Peyer's patch (tissue), 4 donors: ENCODE measurements at regions not wholly inside any gene's neighbourhood (a gene's known extent, or its start where the extent isn't known, plus 50 kb on each side); places are given as distances from the start of the nearest gene placed in this dataset.
"Not testable (repeated sequence)": the region's sequence is repeated elsewhere in the genome, so short reads cannot be mapped to it uniquely, and the experiment has no call there.

Experiments
- DNase-seq, 3 donors: peaks; one replicate each; pipeline ENCODE4 v3.0.0-alpha.2; 2017 to 2019
- H3K27ac ChIP-seq, 4 donors: fragments of 200-600 bp; sonication (generic); one replicate each; pipeline ENCODE4 v1.5.1; 2016 to 2019
- H3K27me3 ChIP-seq, 2 donors: fragments of 200-600 bp; sonication (generic); one replicate each; pipeline ENCODE4 v1.5.1; 2019
- H3K36me3 ChIP-seq, 3 donors: fragments of 200-600 bp; sonication (generic); one replicate each; pipeline ENCODE4 v1.5.1; 2016 to 2019
- H3K4me1 ChIP-seq, 4 donors: fragments of 200-600 bp; sonication (generic); one replicate each; pipeline ENCODE4 v1.5.1; 2016 to 2019
- H3K4me3 ChIP-seq, 4 donors: fragments of 200-600 bp; sonication (generic); 1 replicate in 3 of 4; 2 replicates in 1 of 4; pipeline ENCODE4 v1.5.1; 2016 to 2019; ENCODE audit warnings: mild to moderate bottlenecking in 1 of 4
- H3K9me3 ChIP-seq, 4 donors: fragments of 200-600 bp; sonication (generic); one replicate each; pipeline ENCODE4 v1.5.1; 2016 to 2019; ENCODE audit warnings: mild to moderate bottlenecking in 1 of 4
- POLR2A ChIP-seq, 2 donors: fragments of 450-650 bp; IDR thresholded peaks; one replicate each; pipeline ENCODE4 v1.5.1; 2017; ENCODE audit warnings: antibody characterized with exemption in 2 of 2, mild to moderate bottlenecking in 2 of 2, moderate library complexity in 2 of 2
- TF ChIP-seq, protein P1 (sequence below), 6 experiments: fragments of 450-650 bp in 4 of 6; fragments of 200-600 bp in 2 of 6; sonication (generic) in 1 of 6; IDR thresholded peaks; one replicate each; pipeline ENCODE4 v1.5.1; 2017 to 2019; ENCODE audit warnings: antibody characterized with exemption in 6 of 6, mild to moderate bottlenecking in 3 of 6, moderate library complexity in 1 of 6

DNA sequence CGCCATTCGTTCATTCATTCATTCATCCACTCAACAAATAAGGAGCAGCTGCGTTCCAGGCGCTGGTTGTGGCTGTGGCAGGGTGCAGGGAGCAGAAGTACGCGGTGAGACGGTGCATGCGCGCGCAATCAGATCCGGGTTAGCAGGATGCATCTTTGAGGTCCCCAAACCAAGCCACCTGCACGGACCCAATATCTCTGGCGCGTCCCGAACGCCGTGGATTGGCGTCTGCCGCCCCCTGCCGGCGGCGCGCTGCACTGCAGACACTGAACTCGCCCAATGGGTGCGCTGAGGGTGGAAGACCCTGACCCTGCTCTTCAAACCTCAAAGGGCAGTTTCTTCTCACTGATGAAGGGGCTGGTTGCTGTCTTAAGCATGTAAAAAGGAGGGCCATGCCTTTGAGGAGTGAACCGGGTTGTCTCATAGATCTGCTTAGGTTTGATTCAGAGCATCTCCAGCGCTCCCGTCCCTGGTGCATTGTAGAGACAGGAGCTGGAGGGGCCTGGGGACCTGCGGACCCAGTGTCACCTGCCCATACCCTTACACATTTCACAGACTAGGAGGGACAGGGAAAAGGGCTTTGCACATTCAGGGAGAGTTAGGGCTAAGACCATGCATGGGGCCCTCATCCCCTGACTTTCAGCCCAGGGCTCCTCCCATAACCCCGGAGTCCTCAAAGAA lies 102.5 kb downstream of the RAMP3 start:
- Histone ChIP-seq H3K4me3 (no peak overlapping the region), H3K27ac (no peak overlapping the region), H3K36me3 (no peaks in the 10 kb centered on the region), H3K27me3 (no peaks in the 10 kb centered on the region), H3K4me1 (no peaks in the 10 kb centered on the region), H3K9me3 (no peaks in the 10 kb centered on the region)
- DNase-seq: peak; percentile 35 to 75 (median 71)
- TF ChIP-seq POLR2A (IDR thresholded peaks at IDR 0.05): no peak
- TF ChIP-seq, protein P1, sequence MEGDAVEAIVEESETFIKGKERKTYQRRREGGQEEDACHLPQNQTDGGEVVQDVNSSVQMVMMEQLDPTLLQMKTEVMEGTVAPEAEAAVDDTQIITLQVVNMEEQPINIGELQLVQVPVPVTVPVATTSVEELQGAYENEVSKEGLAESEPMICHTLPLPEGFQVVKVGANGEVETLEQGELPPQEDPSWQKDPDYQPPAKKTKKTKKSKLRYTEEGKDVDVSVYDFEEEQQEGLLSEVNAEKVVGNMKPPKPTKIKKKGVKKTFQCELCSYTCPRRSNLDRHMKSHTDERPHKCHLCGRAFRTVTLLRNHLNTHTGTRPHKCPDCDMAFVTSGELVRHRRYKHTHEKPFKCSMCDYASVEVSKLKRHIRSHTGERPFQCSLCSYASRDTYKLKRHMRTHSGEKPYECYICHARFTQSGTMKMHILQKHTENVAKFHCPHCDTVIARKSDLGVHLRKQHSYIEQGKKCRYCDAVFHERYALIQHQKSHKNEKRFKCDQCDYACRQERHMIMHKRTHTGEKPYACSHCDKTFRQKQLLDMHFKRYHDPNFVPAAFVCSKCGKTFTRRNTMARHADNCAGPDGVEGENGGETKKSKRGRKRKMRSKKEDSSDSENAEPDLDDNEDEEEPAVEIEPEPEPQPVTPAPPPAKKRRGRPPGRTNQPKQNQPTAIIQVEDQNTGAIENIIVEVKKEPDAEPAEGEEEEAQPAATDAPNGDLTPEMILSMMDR (IDR thresholded peaks at IDR 0.05): peak; percentile 81 to 92 (median 88)

- Histone ChIP-seq H3K27ac (no peak overlapping the region), H3K9me3 (no peaks in the 10 kb centered on the region), H3K36me3 (no peaks in the 10 kb centered on the region), H3K27me3 (no peaks in the 10 kb centered on the region), H3K4me3 (no peak overlapping the region), H3K4me1 (no peaks in the 10 kb centered on the region)
- no peak for DNase-seq
- TF ChIP-seq, protein P1 (IDR thresholded peaks at IDR 0.05): no peak
- no peak for TF ChIP-seq POLR2A (IDR thresholded peaks at IDR 0.05)
These were observed 109.7 kb downstream of the RAMP3 start for GRCh38 chr7:45267262-45267661.

- Histone ChIP-seq H3K4me3 (no peak overlapping the region), H3K27ac (no peak overlapping the region), H3K4me1 (no peaks in the 10 kb centered on the region), H3K27me3 (no peaks in the 10 kb centered on the region), H3K9me3 (no peaks in the 10 kb centered on the region), H3K36me3 (no peaks in the 10 kb centered on the region)
- TF ChIP-seq POLR2A (IDR thresholded peaks at IDR 0.05): no peak
- TF ChIP-seq, protein P1 (IDR thresholded peaks at IDR 0.05): no peak
- no peak for DNase-seq
These were observed 110.4 kb downstream of the RAMP3 start for GRCh38 chr7:45268013-45268412.

DNA sequence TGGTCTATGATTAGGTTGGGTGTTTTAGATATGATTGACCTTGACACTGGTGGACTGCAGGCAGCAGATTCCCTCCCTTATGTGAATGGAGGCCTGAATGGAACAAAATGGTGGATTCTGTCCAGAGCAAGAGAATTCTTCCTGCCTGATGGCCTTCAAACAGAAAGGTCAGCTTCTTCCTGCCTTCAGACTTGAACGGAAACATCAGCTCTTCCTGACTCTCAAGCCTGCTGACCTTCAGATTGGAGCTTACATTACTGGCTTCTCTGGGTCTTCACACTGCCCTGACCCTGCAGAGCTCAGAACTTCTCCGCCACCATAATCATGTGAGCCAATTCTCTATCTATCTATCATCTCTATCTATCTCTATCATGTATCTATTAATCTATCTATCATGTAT lies 111.6 kb downstream of the RAMP3 start:
- TF ChIP-seq, protein P1 (IDR thresholded peaks at IDR 0.05): no peak
- no peak for TF ChIP-seq POLR2A (IDR thresholded peaks at IDR 0.05)
- Histone ChIP-seq H3K27me3 (no peaks in the 10 kb centered on the region), H3K4me1 (no peaks in the 10 kb centered on the region)

DNA sequence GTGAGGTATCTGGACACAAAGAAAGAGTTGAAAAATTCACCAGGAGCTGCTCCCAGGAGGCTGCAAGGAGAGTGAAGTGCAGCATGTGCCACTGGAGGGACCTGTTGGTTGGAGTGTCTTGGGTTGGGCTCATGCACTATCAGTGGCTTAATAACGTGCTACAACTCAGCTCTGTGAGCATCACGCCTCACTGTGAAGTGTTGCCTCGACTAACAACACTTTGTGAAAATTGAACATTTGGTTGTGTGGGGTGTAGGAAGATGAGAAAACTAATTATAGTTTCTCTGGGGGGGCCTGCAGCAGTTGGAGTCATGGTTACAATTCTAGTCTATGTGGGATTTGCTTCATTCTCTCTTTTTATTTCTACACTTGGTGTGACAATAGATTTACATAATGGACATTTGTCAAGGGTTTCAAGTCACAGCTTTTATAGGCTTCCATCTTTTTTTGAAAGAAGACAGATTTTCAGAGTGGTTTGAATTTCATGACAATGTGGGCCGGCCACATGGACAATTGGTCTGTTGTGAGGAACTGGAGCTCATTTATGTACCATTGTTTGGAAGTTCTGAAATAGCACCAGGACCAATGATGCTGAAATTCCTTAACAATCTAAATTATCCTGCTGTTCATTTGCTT lies 121.3 kb downstream of the RAMP3 start:
- no peak for DNase-seq
- Histone ChIP-seq H3K4me3 (no peak overlapping the region), H3K9me3 (no peaks in the 10 kb centered on the region), H3K4me1 (no peaks in the 10 kb centered on the region), H3K36me3 (no peaks in the 10 kb centered on the region), H3K27ac (no peak overlapping the region), H3K27me3 (no peaks in the 10 kb centered on the region)
- no peak for TF ChIP-seq POLR2A (IDR thresholded peaks at IDR 0.05)
- TF ChIP-seq, protein P1 (IDR thresholded peaks at IDR 0.05): no peak

More for the DNA sequence above, 111.6 kb downstream of the RAMP3 start:
- no peak overlapping the region for H3K4me3 ChIP-seq
- no peaks in the 10 kb centered on the region for H3K9me3 ChIP-seq
- DNase-seq: no peak
- no peak overlapping the region for H3K27ac ChIP-seq
- H3K36me3 ChIP-seq: no peaks in the 10 kb centered on the region

GRCh38 chr7:45289611-45290010 lies 132.0 kb downstream of the RAMP3 start:
- DNase-seq, H3K36me3 ChIP-seq, H3K4me3 ChIP-seq, H3K9me3 ChIP-seq, H3K4me1 ChIP-seq, H3K27ac ChIP-seq, H3K27me3 ChIP-seq: not testable (repeated sequence)
